BLaER1 (cell line): ENCODE measurements at regions not wholly inside any gene's neighbourhood (a gene's known extent, or its start where the extent isn't known, plus 50 kb on each side); places are given as distances from the start of the nearest gene placed in this dataset.

Experiments
- H3K27ac ChIP-seq: shearing (Covaris generic); formaldehyde crosslinking; 2 replicates; pipeline ENCODE4 v1.8.1; 2022
- H3K27me3 ChIP-seq: shearing (Covaris generic); formaldehyde crosslinking; 2 replicates; pipeline ENCODE4 v1.8.1; 2022
- H3K36me3 ChIP-seq: shearing (Covaris generic); formaldehyde crosslinking; 2 replicates; pipeline ENCODE4 v1.8.1; 2022
- H3K4me1 ChIP-seq: shearing (Covaris generic); formaldehyde crosslinking; 2 replicates; pipeline ENCODE4 v1.8.1; 2022
- H3K4me2 ChIP-seq: shearing (Covaris generic); formaldehyde crosslinking; 2 replicates; pipeline ENCODE4 v1.8.1; 2022
- H3K4me3 ChIP-seq: shearing (Covaris generic); formaldehyde crosslinking; 2 replicates; pipeline ENCODE4 v1.8.1; 2022
- H3K9ac ChIP-seq: shearing (Covaris generic); formaldehyde crosslinking; 2 replicates; pipeline ENCODE4 v1.8.1; 2022
- H3K9me3 ChIP-seq: shearing (Covaris generic); formaldehyde crosslinking; 2 replicates; pipeline ENCODE4 v1.8.1; 2022
- H4K20me1 ChIP-seq: shearing (Covaris generic); formaldehyde crosslinking; 2 replicates; pipeline ENCODE4 v1.8.1; 2022
- Cebpa-rat ChIP-seq: shearing (Covaris generic); IDR thresholded peaks from 2 replicates; pipeline ENCODE4 v1.8.1; 2022

DNA sequence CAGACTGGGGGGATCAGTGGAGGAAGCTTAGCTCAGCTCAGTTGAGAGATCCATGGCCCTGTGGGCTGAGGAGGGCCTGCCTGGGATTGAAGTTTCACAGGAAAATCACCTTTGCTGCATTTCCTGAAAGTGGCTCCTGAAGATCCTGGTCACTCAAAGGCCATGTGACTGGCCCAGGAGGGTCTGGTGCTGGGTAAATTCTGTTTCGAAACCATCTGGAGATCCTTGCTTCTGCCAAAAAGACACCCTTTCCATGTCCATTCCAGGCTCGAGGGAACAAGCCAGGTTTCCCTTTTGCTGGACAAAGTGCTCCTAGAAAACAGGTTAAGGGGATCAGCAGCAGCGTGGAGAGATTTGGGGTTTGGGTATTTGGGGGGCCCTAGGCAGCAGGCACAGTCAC lies 293.3 kb downstream of the ZNF536 start:
- no peaks in the 10 kb centered on the region for H3K9me3 ChIP-seq
- H3K9ac ChIP-seq = no peak overlapping the region
- no peak overlapping the region for H3K27ac ChIP-seq
- peaks cover 12% of the 10 kb centered on the region for H3K4me1 ChIP-seq
- no peaks in the 10 kb centered on the region for H3K27me3 ChIP-seq
- no peaks in the 10 kb centered on the region for H3K36me3 ChIP-seq
- no peak overlapping the region for H3K4me3 ChIP-seq
- no peaks in the 10 kb centered on the region for H4K20me1 ChIP-seq
- no peak for TF ChIP-seq Cebpa-rat
- no peak overlapping the region for H3K4me2 ChIP-seq

DNA sequence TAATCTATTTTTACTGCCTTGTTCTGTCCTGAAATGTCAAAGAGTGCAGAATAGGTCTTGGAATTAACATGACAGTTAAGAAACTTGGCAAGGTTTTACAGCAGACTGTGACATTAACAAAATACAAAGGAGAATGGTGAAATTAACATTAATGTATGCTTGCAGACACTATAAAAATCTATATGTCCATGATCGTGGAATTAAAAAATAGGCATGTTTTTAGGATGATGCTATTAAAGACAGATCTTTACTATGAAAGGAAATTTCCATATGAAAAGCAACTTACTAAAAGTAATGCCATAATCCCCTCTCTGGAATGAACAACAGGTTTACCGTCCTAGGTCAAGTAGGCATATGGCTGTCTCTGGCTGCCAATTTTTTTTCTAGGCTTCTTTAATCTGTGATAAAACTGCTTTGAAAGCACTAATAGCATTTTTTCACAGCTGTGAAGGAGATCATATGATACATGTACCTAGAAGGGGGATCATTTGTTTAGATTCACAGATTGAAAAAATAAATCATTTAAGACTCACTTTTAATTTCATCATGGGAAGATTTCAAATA lies 291.5 kb downstream of the ZNF536 start:
- no peak overlapping the region for H3K27ac ChIP-seq
- H3K27me3 ChIP-seq = no peaks in the 10 kb centered on the region

DNA sequence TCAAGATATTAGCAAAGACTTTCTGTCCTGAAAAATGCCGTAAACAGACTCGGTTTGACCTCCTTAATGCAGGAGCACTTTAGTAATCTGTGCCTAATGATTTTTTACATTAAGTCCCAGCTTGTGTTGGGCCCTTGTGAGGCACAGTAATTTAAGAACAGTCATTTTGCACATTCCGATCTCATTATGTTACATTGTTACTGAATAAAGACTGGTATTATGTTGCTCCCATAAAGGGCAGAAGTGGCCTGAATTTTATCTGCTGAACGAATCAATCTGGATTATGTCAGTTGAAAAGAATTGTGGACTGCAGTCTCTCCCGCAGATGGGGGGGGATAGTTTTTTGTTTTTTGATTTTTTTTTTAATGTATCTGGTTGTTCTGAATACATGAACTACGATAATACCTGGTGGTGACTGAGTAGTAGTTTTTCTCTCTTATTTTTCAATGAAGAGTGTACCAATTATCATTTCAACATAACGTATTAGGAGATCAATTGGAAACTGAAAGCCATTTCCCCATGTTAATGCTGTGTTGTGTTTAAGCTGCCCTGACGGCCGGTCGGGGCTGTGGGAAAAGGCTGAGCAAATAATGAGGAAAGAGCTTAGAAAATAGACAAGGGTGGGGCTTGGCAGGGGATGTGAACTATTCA lies 290.2 kb downstream of the ZNF536 start:
- Histone ChIP-seq H3K27me3 (no peaks in the 10 kb centered on the region), H3K9ac (no peak overlapping the region), H3K36me3 (no peaks in the 10 kb centered on the region), H3K9me3 (no peaks in the 10 kb centered on the region), H3K4me1 (no peaks in the 10 kb centered on the region), H3K4me3 (no peak overlapping the region), H3K27ac (no peak overlapping the region), H3K4me2 (no peak overlapping the region), H4K20me1 (no peaks in the 10 kb centered on the region)
- TF ChIP-seq Cebpa-rat = no peak

More for the DNA sequence above, 291.5 kb downstream of the ZNF536 start:
- H3K9me3 ChIP-seq = no peaks in the 10 kb centered on the region
- no peak for TF ChIP-seq Cebpa-rat
- no peak overlapping the region for H3K4me2 ChIP-seq
- no peak overlapping the region for H3K4me3 ChIP-seq
- no peaks in the 10 kb centered on the region for H4K20me1 ChIP-seq
- peaks cover 5% of the 10 kb centered on the region; the same call in 1 of the 2 replicates for H3K4me1 ChIP-seq
- H3K9ac ChIP-seq = no peak overlapping the region
- H3K36me3 ChIP-seq = no peaks in the 10 kb centered on the region

DNA sequence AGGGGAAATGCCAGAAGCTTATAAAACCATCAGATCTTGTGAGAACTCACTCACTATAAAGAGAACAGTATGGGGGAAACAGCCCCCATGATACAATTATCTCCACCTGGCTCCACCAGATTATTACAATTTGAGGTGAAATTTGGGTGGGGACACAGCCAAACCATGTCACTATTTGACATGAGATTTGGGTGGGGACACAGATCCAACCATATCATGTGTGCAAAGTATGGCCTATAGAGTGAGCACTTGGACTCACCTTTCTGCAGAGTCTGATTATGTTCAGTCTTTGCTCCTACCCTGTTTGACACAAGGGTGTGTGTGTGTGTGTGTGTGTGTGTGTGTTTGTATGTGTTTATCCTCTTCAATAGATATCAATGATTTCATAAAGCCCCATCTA lies 287.5 kb downstream of the ZNF536 start:
- Histone ChIP-seq H3K4me1 (no peaks in the 10 kb centered on the region), H3K4me2 (no peak overlapping the region)

DNA sequence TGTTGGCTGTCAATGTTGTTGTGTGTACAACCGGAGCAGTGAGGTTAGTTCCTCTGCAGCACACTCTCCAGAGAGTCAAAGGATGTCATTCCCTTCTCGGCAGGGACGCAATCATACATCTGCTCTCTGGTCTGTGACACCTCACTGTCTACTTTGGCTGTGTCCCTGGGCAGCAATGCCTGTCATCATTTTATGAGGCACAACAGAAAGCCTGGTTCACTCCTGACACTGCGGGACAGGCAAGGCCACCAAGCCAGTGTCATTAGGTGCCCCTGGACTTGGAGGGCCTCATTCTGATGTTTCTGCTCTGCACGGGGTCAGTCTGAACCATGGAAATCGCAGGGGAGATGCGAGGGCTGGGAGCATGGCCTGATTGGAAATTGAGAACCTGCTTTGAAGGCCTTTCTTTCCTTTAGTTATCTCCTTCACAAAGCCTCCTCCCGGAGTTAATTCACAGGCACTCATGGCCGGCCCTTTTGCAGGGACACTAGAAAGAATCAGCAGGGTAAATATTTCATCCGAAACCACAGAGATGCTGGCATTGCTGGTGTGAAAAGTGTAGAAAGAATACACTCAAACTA lies 284.4 kb downstream of the ZNF536 start:
- Histone ChIP-seq H3K4me3 (no peak overlapping the region), H3K9me3 (no peaks in the 10 kb centered on the region), H3K36me3 (no peaks in the 10 kb centered on the region), H3K4me2 (no peak overlapping the region), H4K20me1 (no peaks in the 10 kb centered on the region), H3K9ac (no peak overlapping the region), H3K27ac (no peak overlapping the region), H3K4me1 (no peaks in the 10 kb centered on the region), H3K27me3 (no peaks in the 10 kb centered on the region)
- no peak for TF ChIP-seq Cebpa-rat

More for the DNA sequence above, 287.5 kb downstream of the ZNF536 start:
- Histone ChIP-seq H4K20me1 (no peaks in the 10 kb centered on the region), H3K9me3 (no peaks in the 10 kb centered on the region), H3K27ac (no peak overlapping the region), H3K27me3 (no peaks in the 10 kb centered on the region), H3K9ac (no peak overlapping the region), H3K36me3 (no peaks in the 10 kb centered on the region), H3K4me3 (no peak overlapping the region)
- no peak for TF ChIP-seq Cebpa-rat

DNA sequence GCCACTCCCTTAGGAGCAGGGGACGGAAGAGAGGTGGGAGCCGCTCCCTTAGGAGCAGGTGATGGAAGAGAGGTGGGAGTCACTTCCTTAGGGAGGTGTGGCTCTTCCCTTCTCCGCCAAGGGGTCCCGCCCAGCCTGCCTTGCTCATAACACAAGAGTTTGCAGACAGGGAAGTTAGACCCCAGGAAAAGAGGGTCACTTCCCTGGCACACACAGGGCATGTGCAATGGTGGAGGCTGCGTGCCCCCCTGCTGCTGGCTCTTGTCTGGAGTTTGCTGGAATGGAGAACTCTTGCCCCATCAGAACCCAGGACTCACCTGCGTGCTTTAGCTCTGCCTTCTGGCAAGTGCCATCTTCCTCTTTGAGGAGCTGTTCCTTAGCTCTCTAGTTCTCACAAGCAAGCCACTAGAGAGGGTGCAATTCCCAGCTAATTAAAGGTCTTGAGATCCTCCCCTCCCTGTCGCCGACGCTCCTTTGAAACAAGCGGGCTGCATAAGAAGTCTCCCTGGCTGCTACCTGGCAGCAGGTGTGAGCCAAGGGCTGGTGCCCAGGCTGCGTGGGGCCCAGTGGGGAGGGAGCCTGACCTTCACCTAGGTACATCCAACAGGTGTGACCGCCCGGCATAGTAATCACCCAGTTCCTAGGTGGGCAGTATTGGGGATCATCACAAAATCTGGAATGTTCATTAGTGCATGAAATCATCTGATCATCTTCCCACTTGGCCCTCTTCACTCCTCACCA lies 281.6 kb downstream of the ZNF536 start:
- Histone ChIP-seq H3K4me2 (no peak overlapping the region), H3K9ac (no peak overlapping the region), H3K4me1 (no peaks in the 10 kb centered on the region), H4K20me1 (no peaks in the 10 kb centered on the region), H3K4me3 (no peak overlapping the region), H3K9me3 (no peaks in the 10 kb centered on the region), H3K36me3 (no peaks in the 10 kb centered on the region), H3K27me3 (no peaks in the 10 kb centered on the region), H3K27ac (no peak overlapping the region)
- TF ChIP-seq Cebpa-rat = no peak

DNA sequence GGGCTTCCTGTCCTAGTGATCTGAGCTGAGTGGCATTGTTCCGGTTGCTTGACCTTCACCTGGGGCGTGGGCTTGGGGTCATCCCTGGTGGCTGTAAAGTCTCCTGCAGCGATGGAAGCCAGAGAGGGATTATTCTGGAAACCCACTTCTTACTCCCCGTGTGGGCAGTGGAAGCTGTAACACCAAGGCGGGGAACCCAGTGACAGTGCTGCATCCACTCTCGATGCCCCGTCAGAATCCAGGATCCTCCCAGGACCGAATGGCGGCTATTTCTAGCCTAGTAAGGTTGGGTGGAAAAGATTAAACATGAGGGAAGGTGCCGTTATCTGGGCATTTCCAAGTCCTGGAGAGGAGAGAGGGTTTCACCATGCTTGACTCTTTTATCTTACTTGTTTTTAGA lies 280.6 kb downstream of the ZNF536 start:
- Histone ChIP-seq H3K4me1 (no peaks in the 10 kb centered on the region), H3K4me2 (no peak overlapping the region), H3K9ac (no peak overlapping the region), H4K20me1 (no peaks in the 10 kb centered on the region), H3K36me3 (no peaks in the 10 kb centered on the region), H3K9me3 (no peaks in the 10 kb centered on the region), H3K4me3 (no peak overlapping the region), H3K27ac (no peak overlapping the region), H3K27me3 (no peaks in the 10 kb centered on the region)
- TF ChIP-seq Cebpa-rat = no peak

DNA sequence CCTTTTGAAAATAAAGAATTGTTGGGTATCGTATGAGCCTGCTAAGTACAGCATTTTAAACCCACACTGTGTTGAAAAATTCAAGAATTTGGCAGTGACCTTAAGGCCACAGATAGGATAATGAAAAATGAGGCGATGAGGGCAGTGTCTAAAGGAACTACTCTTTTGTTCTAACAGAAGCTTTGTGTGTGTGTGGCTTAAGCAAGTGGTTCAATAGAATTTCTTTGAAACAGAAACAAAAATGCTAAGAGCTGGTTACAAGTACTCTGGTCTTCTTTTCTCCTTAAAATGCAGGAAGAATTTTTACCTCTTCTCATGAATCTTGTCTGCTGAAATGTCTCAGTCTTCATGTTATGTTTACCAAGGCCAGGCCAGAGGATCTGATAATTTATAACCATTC lies 279.5 kb downstream of the ZNF536 start:
- H3K4me2 ChIP-seq = no peak overlapping the region
- no peak overlapping the region for H3K9ac ChIP-seq
- no peaks in the 10 kb centered on the region for H3K9me3 ChIP-seq
- no peaks in the 10 kb centered on the region for H3K4me1 ChIP-seq
- H3K36me3 ChIP-seq = no peaks in the 10 kb centered on the region
- no peak overlapping the region for H3K4me3 ChIP-seq
- H3K27ac ChIP-seq = no peak overlapping the region
- H3K27me3 ChIP-seq = no peaks in the 10 kb centered on the region
- H4K20me1 ChIP-seq = no peaks in the 10 kb centered on the region
- TF ChIP-seq Cebpa-rat = no peak

DNA sequence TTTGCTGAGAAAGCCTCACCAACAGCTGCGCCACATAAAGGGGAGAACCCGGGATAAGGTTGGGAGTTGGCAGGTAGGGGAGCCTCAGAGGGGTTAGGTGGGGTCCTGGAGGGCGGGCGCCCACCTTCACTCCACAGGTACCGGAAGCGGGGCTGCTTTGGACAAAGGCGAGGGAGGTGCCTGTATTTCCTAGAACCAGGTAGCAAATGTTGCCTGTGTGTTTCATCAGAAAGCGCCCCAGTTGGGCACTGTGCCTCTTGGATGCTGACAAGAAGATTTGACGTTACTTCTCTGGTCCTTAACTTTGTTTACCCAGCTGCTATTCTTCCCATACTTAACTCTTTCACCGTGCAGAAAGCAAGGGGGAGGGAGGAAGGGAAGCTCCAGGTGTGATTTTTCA lies 278.9 kb downstream of the ZNF536 start:
- Histone ChIP-seq H4K20me1 (no peaks in the 10 kb centered on the region), H3K4me2 (no peak overlapping the region), H3K4me1 (no peaks in the 10 kb centered on the region), H3K4me3 (no peak overlapping the region), H3K27ac (no peak overlapping the region), H3K36me3 (no peaks in the 10 kb centered on the region), H3K9me3 (no peaks in the 10 kb centered on the region), H3K27me3 (no peaks in the 10 kb centered on the region), H3K9ac (no peak overlapping the region)
- no peak for TF ChIP-seq Cebpa-rat
